Natural killer cell (primary cell): ENCODE measurements at regions not wholly inside any gene's neighbourhood (a gene's known extent, or its start where the extent isn't known, plus 50 kb on each side); places are given as distances from the start of the nearest gene placed in this dataset.

ENCODE experiments used
- ATAC-seq, 3 donors: fragments of 150-1000 bp in 2 of 3; fragments of 200-7000 bp in 1 of 3; cut with Tn5 transposase; 1 replicate in 1 of 3; 2 replicates in 2 of 3; pipeline ENCODE4 v1.10.0; 2021; ENCODE audit warnings: mild to moderate bottlenecking in 2 of 3, moderate library complexity in 2 of 3
- DNase-seq, 2 donors: peaks; one replicate each; pipeline versions ENCODE4 v3.0.0 to v3.0.0-alpha.2; 2013 to 2021; ENCODE audit warnings: mixed read lengths in 1 of 2
- H3K27ac ChIP-seq: one replicate; pipeline ENCODE4 v1.5.1; 2013; ENCODE audit warnings: mild to moderate bottlenecking, low read length
- H3K27me3 ChIP-seq: one replicate; pipeline ENCODE4 v1.6.1; 2013; ENCODE audit warnings: low read length; ENCODE audit not compliant: control insufficient read depth, insufficient read depth
- H3K36me3 ChIP-seq: one replicate; pipeline ENCODE4 v1.6.1; 2013; ENCODE audit warnings: low read length; ENCODE audit not compliant: control insufficient read depth, insufficient read depth
- H3K4me1 ChIP-seq: one replicate; pipeline ENCODE4 v1.6.1; 2013; ENCODE audit warnings: low read length; ENCODE audit not compliant: control insufficient read depth, insufficient read depth
- H3K4me3 ChIP-seq: one replicate; pipeline ENCODE4 v1.5.1; 2013; ENCODE audit warnings: low read length
- H3K9me3 ChIP-seq: one replicate; pipeline ENCODE4 v1.6.1; 2013; ENCODE audit warnings: low read length; ENCODE audit not compliant: control insufficient read depth, insufficient read depth
- H3K27ac Mint-ChIP-seq, 2 donors: one replicate each; pipeline ENCODE4 v1.8.0; 2022; ENCODE audit warnings: mild to moderate bottlenecking in 2 of 2, mixed read lengths in 2 of 2, moderate library complexity in 1 of 2
- H3K27me3 Mint-ChIP-seq, 2 donors: one replicate each; pipeline ENCODE4 v1.8.0; 2022; ENCODE audit warnings: low read depth in 2 of 2, mixed read lengths in 2 of 2
- H3K36me3 Mint-ChIP-seq: one replicate; pipeline ENCODE4 v1.8.0; 2022; ENCODE audit warnings: mixed read lengths
- H3K4me1 Mint-ChIP-seq, 2 donors: one replicate each; pipeline ENCODE4 v1.8.0; 2022; ENCODE audit warnings: mixed read lengths in 2 of 2
- H3K4me3 Mint-ChIP-seq: one replicate; pipeline ENCODE4 v1.8.0; 2022; ENCODE audit warnings: mild to moderate bottlenecking, moderate library complexity, mixed read lengths
- H3K9me3 Mint-ChIP-seq, 2 donors: one replicate each; pipeline ENCODE4 v1.8.0; 2022; ENCODE audit warnings: mixed read lengths in 2 of 2
- CTCF ChIP-seq: fragments of 200-600 bp; IDR thresholded peaks from one replicate; pipeline ENCODE4 v1.8.0; 2022; ENCODE audit warnings: antibody characterized with exemption
- WGBS: methylation state at CpG from one replicate; pipeline ENCODE4 v1.1.7; 2013; ENCODE audit warnings: missing lambda C conversion rate; ENCODE audit not compliant: insufficient coverage; 5-methylcytosine and 5-hydroxymethylcytosine counted together
- intact Hi-C: fragments of 100-400 bp; cut with micrococcal nuclease; formaldehyde crosslinking; loops from one replicate; pipeline ENCODE4 v1.14.2; 2022

- Mint-ChIP-seq H3K27ac (no peak overlapping the region), H3K36me3 (no peaks in the 10 kb centered on the region), H3K9me3 (peaks cover 2 to 8% of the 10 kb centered on the region in 2 donors), H3K4me3 (no peak overlapping the region), H3K27me3 (peaks cover 0 to 3% of the 10 kb centered on the region in 2 donors), H3K4me1 (no peaks in the 10 kb centered on the region)
- no peaks in the 10 kb centered on the region for H3K4me1 ChIP-seq
- no peak overlapping the region for H3K4me3 ChIP-seq
- intact Hi-C loops, result no loop called here
- TF ChIP-seq CTCF, result no peak
- no peaks in the 10 kb centered on the region for H3K9me3 ChIP-seq
- ATAC-seq, result no peak
- no peaks in the 10 kb centered on the region for H3K27me3 ChIP-seq
- no peaks in the 10 kb centered on the region for H3K36me3 ChIP-seq
- H3K27ac ChIP-seq, result no peak overlapping the region
- DNase-seq, result no peak
- WGBS, result 96% methylated on average over 4 of the region's 4 CpGs
Measured at GRCh38 chr12:115468087-115468510, 784.1 kb upstream of the TBX3 start.

GRCh38 chr12:115467531-115467930 is 783.6 kb upstream of the TBX3 start:
- no peaks in the 10 kb centered on the region for H3K36me3 Mint-ChIP-seq
- no peaks in the 10 kb centered on the region for H3K36me3 ChIP-seq
- ATAC-seq (no peak), DNase-seq (no peak)
- no peak overlapping the region for H3K27ac ChIP-seq
- no peaks in the 10 kb centered on the region for H3K4me1 ChIP-seq
- H3K27ac Mint-ChIP-seq, result no peak overlapping the region
- H3K27me3 Mint-ChIP-seq, result peaks cover 0 to 3% of the 10 kb centered on the region in 2 donors
- intact Hi-C loops, result no loop called here
- TF ChIP-seq CTCF, result no peak
- no peaks in the 10 kb centered on the region for H3K9me3 ChIP-seq
- no peaks in the 10 kb centered on the region for H3K4me1 Mint-ChIP-seq
- WGBS, result 95% methylated on average over 2 of the region's 2 CpGs
- no peaks in the 10 kb centered on the region for H3K27me3 ChIP-seq
- no peak overlapping the region for H3K4me3 Mint-ChIP-seq
- no peak overlapping the region for H3K4me3 ChIP-seq
- H3K9me3 Mint-ChIP-seq, result peaks cover 2 to 8% of the 10 kb centered on the region in 2 donors

- Mint-ChIP-seq H3K9me3 (peaks cover 2 to 5% of the 10 kb centered on the region in 2 donors), H3K4me3 (no peak overlapping the region), H3K36me3 (no peaks in the 10 kb centered on the region), H3K4me1 (no peaks in the 10 kb centered on the region), H3K27ac (no peak overlapping the region), H3K27me3 (no peaks in the 10 kb centered on the region)
- H3K9me3 ChIP-seq, result no peaks in the 10 kb centered on the region
- no peaks in the 10 kb centered on the region for H3K36me3 ChIP-seq
- no peaks in the 10 kb centered on the region for H3K27me3 ChIP-seq
- H3K4me1 ChIP-seq, result no peaks in the 10 kb centered on the region
- no peak for TF ChIP-seq CTCF
- no peak overlapping the region for H3K27ac ChIP-seq
- 64% methylated on average over 4 of the region's 4 CpGs for WGBS
- intact Hi-C loops, result no loop called here
- no peak for ATAC-seq
- no peak for DNase-seq
- no peak overlapping the region for H3K4me3 ChIP-seq
Measured at GRCh38 chr12:115466076-115466475, 782.1 kb upstream of the TBX3 start.

GRCh38 chr12:115464661-115465060 is 780.7 kb upstream of the TBX3 start:
- intact Hi-C loops, result no loop called here
- ATAC-seq (no peak), DNase-seq (no peak)
- no peak overlapping the region for H3K4me3 ChIP-seq
- H3K27ac ChIP-seq, result no peak overlapping the region
- H3K36me3 ChIP-seq, result no peaks in the 10 kb centered on the region
- no peaks in the 10 kb centered on the region for H3K36me3 Mint-ChIP-seq
- H3K9me3 Mint-ChIP-seq, result peaks cover 2 to 5% of the 10 kb centered on the region in 2 donors
- no peaks in the 10 kb centered on the region for H3K27me3 ChIP-seq
- no peak overlapping the region for H3K27ac Mint-ChIP-seq
- no peaks in the 10 kb centered on the region for H3K4me1 ChIP-seq
- no peaks in the 10 kb centered on the region for H3K4me1 Mint-ChIP-seq
- H3K27me3 Mint-ChIP-seq, result no peaks in the 10 kb centered on the region
- no peak overlapping the region for H3K4me3 Mint-ChIP-seq
- no peaks in the 10 kb centered on the region for H3K9me3 ChIP-seq
- no peak for TF ChIP-seq CTCF
- WGBS, result 80% methylated on average over 7 of the region's 7 CpGs
